LNCaP clone FGC (cell line): ENCODE measurements at regions not wholly inside any gene's neighbourhood (a gene's known extent, or its start where the extent isn't known, plus 50 kb on each side); places are given as distances from the start of the nearest gene placed in this dataset.

Experiments used
- DNase-seq: peaks from one replicate; pipeline ENCODE4 v3.0.0-alpha.2; 2011; ENCODE audit warnings: low read depth
- H3K4me3 ChIP-seq: 2 replicates; pipeline ENCODE4 v1.5.1; 2011; ENCODE audit warnings: mild to moderate bottlenecking, low read depth, low read length, control low read depth
- CTCF ChIP-seq: IDR thresholded peaks from 2 replicates; pipeline ENCODE4 v1.5.1; 2012; ENCODE audit warnings: mild to moderate bottlenecking; ENCODE audit not compliant: control insufficient read depth, insufficient read depth; ENCODE audit errors: extremely low read depth

GRCh38 chr10:78866731-78867554 lies 201.8 kb upstream of the ZMIZ1 start:
- no peak for DNase-seq
- no peak for TF ChIP-seq CTCF

GRCh38 chr10:78867555-78867939 lies 201.2 kb upstream of the ZMIZ1 start:
- no peak for TF ChIP-seq CTCF
- DNase-seq: no peak
- H3K4me3 ChIP-seq: no peak overlapping the region

More at GRCh38 chr10:78866731-78867554, 201.8 kb upstream of the ZMIZ1 start:
- no peak overlapping the region for H3K4me3 ChIP-seq

- no peak for TF ChIP-seq CTCF
- no peak overlapping the region for H3K4me3 ChIP-seq
- DNase-seq: no peak
Measured at GRCh38 chr10:78868048-78868447, 200.7 kb upstream of the ZMIZ1 start.

- no peak overlapping the region for H3K4me3 ChIP-seq
- DNase-seq: no peak
- no peak for TF ChIP-seq CTCF
Measured at GRCh38 chr10:78868456-78868855, 200.3 kb upstream of the ZMIZ1 start.

GRCh38 chr10:78868861-78869260 lies 199.9 kb upstream of the ZMIZ1 start:
- DNase-seq: no peak
- no peak overlapping the region for H3K4me3 ChIP-seq
- no peak for TF ChIP-seq CTCF

- DNase-seq: no peak
- H3K4me3 ChIP-seq: no peak overlapping the region
- TF ChIP-seq CTCF: no peak
Measured at GRCh38 chr10:78869508-78870454, 199.0 kb upstream of the ZMIZ1 start.
